HepG2 (cell line): ENCODE measurements at regions not wholly inside any gene's neighbourhood (a gene's known extent, or its start where the extent isn't known, plus 50 kb on each side); places are given as distances from the start of the nearest gene placed in this dataset.

ENCODE experiments used
- ATAC-seq: fragments of 200-7000 bp; cut with Tn5 transposase; 3 replicates; pipeline ENCODE4 v1.9.1; 2020; ENCODE audit warnings: mild to moderate bottlenecking, moderate library complexity
- BruUV-seq: library from RNA; stranded (reverse); fragments of 400-500 nt; replicated peaks from 2 replicates; lab custom pipeline; 2021; lab: Mats Ljungman, UMichigan
- CTCF ChIA-PET: fragments of 300-600 bp; formaldehyde crosslinking; extraction: SDS; loops from one replicate; lab custom pipeline; 2021; ENCODE audit warnings: low total read pairs, inconsistent platforms, low intra/inter-chr PET ratio; lab: Yijun Ruan, JAX
- POLR2A ChIA-PET: fragments of 350-600 bp; sonication (Branson Sonifier 250); formaldehyde crosslinking; loops from one replicate; lab custom pipeline; 2020; ENCODE audit warnings: antibody characterized with exemption, inconsistent platforms; lab: Yijun Ruan, JAX
- DNase-seq: peaks from one replicate; pipeline ENCODE4 v3.0.0-alpha.2; 2015; ENCODE audit warnings: low spot score
- FAIRE-seq: peaks from 3 replicates; lab custom pipeline; 2011; peaks lifted over from hg19 to GRCh38; lab: Jason Lieb, UNC
- H2AFZ ChIP-seq: one replicate; pipeline ENCODE4 v1.6.1; 2011; ENCODE audit warnings: low read length, inconsistent platforms
- H3K27ac ChIP-seq: fragments of 300-600 bp; 3 replicates; pipeline ENCODE4 v1.8.0; 2011; ENCODE audit warnings: mixed run types, mild to moderate bottlenecking, mixed read lengths, low read length, inconsistent platforms; ENCODE audit not compliant: insufficient read depth; ENCODE audit errors: extremely low read length
- H3K27me3 ChIP-seq, 2 experiments: fragments of 200-600 bp in 1 of 2; 2 replicates in 1 of 2; 3 replicates in 1 of 2; pipeline versions ENCODE4 v1.6.0 to v1.8.0; 2011; ENCODE audit warnings: low read length in 2 of 2, mild to moderate bottlenecking in 2 of 2, moderate library complexity in 2 of 2, inconsistent platforms in 1 of 2; ENCODE audit not compliant: insufficient read depth in 2 of 2, control insufficient read depth in 1 of 2
- H3K36me3 ChIP-seq, 2 experiments: fragments of 200-600 bp in 1 of 2; replicated peaks in 1 of 2; 2 replicates in 1 of 2; 3 replicates in 1 of 2; pipeline versions ENCODE4 v1.5.1 to v1.8.0; 2011; ENCODE audit warnings: low read length in 2 of 2, inconsistent platforms in 1 of 2; ENCODE audit not compliant: insufficient read depth in 2 of 2, control insufficient read depth in 1 of 2
- H3K4me1 ChIP-seq: 2 replicates; pipeline ENCODE4 v1.5.1; 2012; ENCODE audit warnings: low read length, inconsistent platforms; ENCODE audit not compliant: insufficient read depth
- H3K4me2 ChIP-seq: 2 replicates; pipeline ENCODE4 v1.6.0; 2011; ENCODE audit warnings: low read depth, low read length, inconsistent platforms
- H3K4me3 ChIP-seq, 3 experiments: fragments of 200-600 bp in 1 of 3; sonication (generic), shearing (Covaris generic) in 1 of 3; replicated peaks in 1 of 3; 2 replicates each; pipeline ENCODE4 v1.5.1; 2011 to 2016; ENCODE audit warnings: low read length in 3 of 3, inconsistent platforms in 2 of 3, low read depth in 2 of 3, mild to moderate bottlenecking in 2 of 3, control low read depth in 1 of 3, mixed read lengths in 1 of 3; ENCODE audit not compliant: insufficient read depth in 1 of 3
- H3K79me2 ChIP-seq: one replicate; pipeline ENCODE4 v1.6.1; 2011; ENCODE audit warnings: low read length, inconsistent platforms; ENCODE audit not compliant: insufficient read depth
- H3K9ac ChIP-seq: 2 replicates; pipeline ENCODE4 v1.6.0; 2011; ENCODE audit warnings: mild to moderate bottlenecking, low read depth, low read length, inconsistent platforms; ENCODE audit not compliant: insufficient read depth
- H3K9me3 ChIP-seq: 2 replicates; pipeline ENCODE4 v1.5.1; 2012; ENCODE audit warnings: mild to moderate bottlenecking, low read length
- H4K20me1 ChIP-seq: 2 replicates; pipeline ENCODE4 v1.6.0; 2011; ENCODE audit warnings: inconsistent platforms, mild to moderate bottlenecking, low read length, moderate library complexity; ENCODE audit not compliant: insufficient read depth
- CBX1 ChIP-seq: IDR thresholded peaks from one replicate; pipeline ENCODE4 v1.6.1; 2016; ENCODE audit warnings: antibody characterized with exemption, low read depth
- GTF2F1 ChIP-seq: fragments of 150-350 bp; IDR thresholded peaks from 2 replicates; pipeline ENCODE4 v1.6.1; 2014; ENCODE audit warnings: low read length
- MXI1 ChIP-seq: IDR thresholded peaks from 3 replicates; pipeline ENCODE4 v1.6.1; 2012; ENCODE audit warnings: low read depth, low read length, inconsistent platforms, borderline replicate concordance
- NAIF1 ChIP-seq: sonication (generic); formaldehyde crosslinking; IDR thresholded peaks from 2 replicates; pipeline ENCODE4 v1.5.0; 2020; ENCODE audit warnings: mild to moderate bottlenecking, missing genetic modification reagents, borderline replicate concordance
- POLR2G ChIP-seq: fragments of 200-400 bp; formaldehyde crosslinking; IDR thresholded peaks from 2 replicates; pipeline ENCODE4 v1.6.1; 2018; ENCODE audit warnings: mild to moderate bottlenecking, low read depth, low read length, moderate library complexity
- SALL2 ChIP-seq: sonication (generic); formaldehyde crosslinking; IDR thresholded peaks from 2 replicates; pipeline ENCODE4 v1.8.1; 2023; ENCODE audit warnings: mild to moderate bottlenecking, missing genetic modification reagents, inconsistent platforms
- SIN3A ChIP-seq: IDR thresholded peaks from 2 replicates; pipeline ENCODE4 v1.6.1; 2011; ENCODE audit warnings: low read depth, mild to moderate bottlenecking, control low read depth, low read length, borderline replicate concordance
- SNAI1 ChIP-seq: sonication (generic); formaldehyde crosslinking; IDR thresholded peaks from 2 replicates; pipeline ENCODE4 v1.5.0; 2020; ENCODE audit warnings: mild to moderate bottlenecking, missing genetic modification reagents, borderline replicate concordance
- ZNF430 ChIP-seq: sonication (generic); formaldehyde crosslinking; IDR thresholded peaks from 2 replicates; pipeline ENCODE4 v1.9.0; 2021; ENCODE audit warnings: mild to moderate bottlenecking, missing genetic modification reagents
- ZNF567 ChIP-seq: sonication (generic); formaldehyde crosslinking; IDR thresholded peaks from 2 replicates; pipeline ENCODE4 v1.8.1; 2023; ENCODE audit warnings: mild to moderate bottlenecking, missing genetic modification reagents, borderline replicate concordance
- ZNF781 ChIP-seq: sonication (generic); formaldehyde crosslinking; IDR thresholded peaks from 2 replicates; pipeline ENCODE4 v1.5.1; 2020; ENCODE audit warnings: borderline replicate concordance, mild to moderate bottlenecking, missing genetic modification reagents; ENCODE audit errors: not compliant biosample characterization
- ZNF788 ChIP-seq: sonication (generic); formaldehyde crosslinking; IDR thresholded peaks from 2 replicates; pipeline ENCODE4 v1.5.0; 2020; ENCODE audit warnings: mild to moderate bottlenecking, missing genetic modification reagents, borderline replicate concordance
- WGBS: methylation state at CpG from one replicate; pipeline ENCODE4 v1.1.6; 2017; ENCODE audit warnings: low lambda C conversion rate; 5-methylcytosine and 5-hydroxymethylcytosine counted together
- in situ Hi-C: cut with HindIII; loops from 2 replicates; pipeline ENCODE4 v1.10.0; 2017; ENCODE audit warnings: low pct_unique_long_range_greater_than_20kb; ENCODE audit not compliant: extremely low pct_ligation_motif_present
- intact Hi-C: fragments of 100-400 bp; cut with micrococcal nuclease; formaldehyde crosslinking; loops from one replicate; pipeline ENCODE4 v1.10.0; 2022; ENCODE audit not compliant: unreplicated experiment

DNA sequence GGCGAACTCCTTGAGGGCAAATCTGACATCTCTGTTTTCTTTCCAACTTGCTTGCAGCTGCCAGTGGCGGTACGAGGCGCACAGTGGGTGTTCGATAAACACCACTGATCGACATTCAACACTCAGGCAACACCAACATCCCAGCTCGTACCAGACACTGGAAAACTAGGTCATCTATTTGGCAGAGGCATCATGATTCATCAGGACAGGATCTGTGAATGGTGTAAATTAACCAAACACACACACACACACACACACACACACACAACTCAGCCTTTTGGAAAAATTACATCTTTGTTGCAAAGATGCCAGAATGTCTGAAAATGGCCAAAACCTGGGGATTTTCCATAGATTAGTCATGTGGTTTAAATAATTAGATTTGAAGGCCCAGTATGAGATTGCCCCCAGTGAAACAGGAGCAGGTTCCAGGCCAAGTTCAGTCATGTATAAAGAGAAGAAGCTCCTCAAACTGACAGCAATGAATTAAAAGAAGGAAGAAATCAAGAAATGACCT lies 150.5 kb upstream of the NCKAP5 start:
- no peak overlapping the region for H3K27ac ChIP-seq
- no peaks in the 10 kb centered on the region for H3K27me3 ChIP-seq
- H4K20me1 ChIP-seq = no peaks in the 10 kb centered on the region
- H3K9ac ChIP-seq = no peak overlapping the region
- no peak for TF ChIP-seq ZNF788 (CRISPR knock-in tag)
- no peak for TF ChIP-seq SNAI1 (CRISPR knock-in tag)
- no peak for TF ChIP-seq SIN3A
- no peak for TF ChIP-seq GTF2F1
- TF ChIP-seq MXI1 = no peak
- no peak for TF ChIP-seq SALL2
- TF ChIP-seq NAIF1 (CRISPR knock-in tag) = no peak
- TF ChIP-seq ZNF567 = no peak
- no peak for TF ChIP-seq POLR2G
- no peak for TF ChIP-seq ZNF781 (CRISPR knock-in tag)
- no peak for TF ChIP-seq CBX1
- TF ChIP-seq ZNF430 (CRISPR knock-in tag) = no peak
- ATAC-seq = no peak
- intact Hi-C loops (loop anchor here (1.0 kb wide), 1 partner anchor 16 kb away; no protein-coding TSS in a partner anchor), in situ Hi-C loops (no loop called here)
- H3K4me2 ChIP-seq = no peak overlapping the region
- CTCF ChIA-PET = no interaction called here
- no peak for DNase-seq
- no peak overlapping the region for H3K4me3 ChIP-seq
- H2AFZ ChIP-seq = no peak overlapping the region
- no peaks in the 10 kb centered on the region for H3K79me2 ChIP-seq
- FAIRE-seq = no peak
- H3K9me3 ChIP-seq = no peaks in the 10 kb centered on the region
- H3K4me1 ChIP-seq = no peaks in the 10 kb centered on the region
- H3K36me3 ChIP-seq = no peaks in the 10 kb centered on the region
- POLR2A ChIA-PET = no interaction called here
- WGBS = 35% methylated on average over 7 of the region's 7 CpGs
- BruUV-seq = no TSS peak
